ENCODE measurements at regions not wholly inside any gene's neighbourhood (a gene's known extent, or its start where the extent isn't known, plus 50 kb on each side); places are given as distances from the start of the nearest gene placed in this dataset.

GRCh38 chr1:60922304-60922703 is 160.1 kb upstream of the NFIA start:
- Histone ChIP-seq H3K9ac (ENCODE audit: low read length) (no peak overlapping the region), H3K27ac (ENCODE audit: low read depth, low read length) (no peak overlapping the region), H3K4me3 (replicated peaks in 1 of 2; ENCODE audit: low read depth in 1 of 2, low read length in 2 of 2) (no peak overlapping the region), H3K79me2 (ENCODE audit: insufficient read depth, low read length) (no peaks in the 10 kb centered on the region), H4K20me1 (ENCODE audit: insufficient read depth) (no peaks in the 10 kb centered on the region), H3K9me3 (ENCODE audit: control insufficient read depth in 1 of 2, insufficient read depth in 1 of 2, low read depth in 1 of 2, low read length in 2 of 2) (no peaks in the 10 kb centered on the region), H2AFZ (ENCODE audit: low read depth, low read length, poor library complexity, severe bottlenecking) (no peak overlapping the region), H3K4me1 (ENCODE audit: control insufficient read depth in 1 of 2, insufficient read depth in 2 of 2, low read length in 2 of 2) (no peaks in the 10 kb centered on the region), H3K9me2 (ENCODE audit: insufficient read depth) (no peaks in the 10 kb centered on the region), H3K27me3 (ENCODE audit: insufficient read depth, low read length) (no peaks in the 10 kb centered on the region), H3K4me2 (ENCODE audit: low read length) (no peak overlapping the region), H3K36me3 (ENCODE audit: control insufficient read depth in 1 of 2, insufficient read depth in 2 of 2, low read length in 2 of 2) (no peaks in the 10 kb centered on the region)
- intact Hi-C loops (cut with micrococcal nuclease), result no loop called here
- CTCF ChIA-PET, result no interaction called here
- no peak for TF ChIP-seq TCF7L2 (IDR thresholded peaks at IDR 0.05; ENCODE audit: borderline replicate concordance, extremely low read depth, insufficient read depth, insufficient read length)
- no peak for TF ChIP-seq JUND (IDR thresholded peaks at IDR 0.05)
- no peak for TF ChIP-seq EZH2 (IDR thresholded peaks at IDR 0.05)
- TF ChIP-seq CEBPB (IDR thresholded peaks at IDR 0.05; ENCODE audit: low read depth), result no peak
- no peak for TF ChIP-seq SRF (IDR thresholded peaks at IDR 0.05; ENCODE audit: low read depth)
- TF ChIP-seq POLR2A (IDR thresholded peaks at IDR 0.05; ENCODE audit: borderline replicate concordance, extremely low read depth, insufficient read depth, insufficient read length), result no peak
- TF ChIP-seq ELF1 (IDR thresholded peaks at IDR 0.05; ENCODE audit: borderline replicate concordance, low read depth), result no peak
- no peak for TF ChIP-seq POLR2AphosphoS5 (IDR thresholded peaks at IDR 0.05; ENCODE audit: low read depth, low read length)
- TF ChIP-seq RAD21 (IDR thresholded peaks at IDR 0.05; ENCODE audit: low read depth), result no peak
- no peak for TF ChIP-seq EZH2phosphoT487 (IDR thresholded peaks at IDR 0.05; ENCODE audit: borderline replicate concordance)
- no peak for TF ChIP-seq CTCF (IDR thresholded peaks at IDR 0.05 in 2 of 3, conservative IDR thresholded peaks at IDR 0.05 in 1 of 3; ENCODE audit: borderline replicate concordance in 1 of 3, insufficient read depth in 1 of 3, low read depth in 2 of 3, low read length in 2 of 3)
- POLR2A ChIA-PET, result no interaction called here
- RAD21 ChIA-PET (ENCODE audit: low non-redundant PET in 1 of 2, low total read pairs in 2 of 2, uncharacterized antibody in 2 of 2, unreplicated experiment in 2 of 2), result no interaction called here
- ATAC-seq, result no peak
- DNase-seq (ENCODE audit: low read depth, low spot score), result no peak
- no TSS peak for BruUV-seq (replicated peaks)

Measured in HCT116 (cell line).